ENCODE measurements at regions not wholly inside any gene's neighbourhood (a gene's known extent, or its start where the extent isn't known, plus 50 kb on each side); places are given as distances from the start of the nearest gene placed in this dataset.

DNA sequence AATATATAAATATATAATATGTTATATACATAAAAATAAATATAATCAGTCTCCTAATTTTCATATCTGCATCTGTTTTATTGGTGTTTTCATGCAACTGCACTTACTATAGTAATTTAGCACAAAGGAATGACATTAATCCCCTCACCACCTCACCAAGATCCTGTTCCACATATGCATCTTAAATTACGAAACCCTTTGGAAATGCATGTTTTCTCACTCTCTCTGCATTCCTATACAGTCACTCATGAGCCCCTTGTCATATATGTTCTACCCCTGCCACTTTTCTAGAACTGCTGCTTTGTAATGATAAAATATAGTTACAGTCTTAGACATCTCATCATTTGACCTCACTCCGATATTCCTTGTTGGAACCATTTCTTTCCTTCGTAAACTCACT, 728.7 kb upstream of the SLIT2 start:
- TF ChIP-seq EZH2phosphoT487 (IDR thresholded peaks at IDR 0.05; ENCODE audit: borderline replicate concordance, low read depth) (no peak), NFIC (IDR thresholded peaks at IDR 0.05; ENCODE audit: borderline replicate concordance) (no peak), JUND (IDR thresholded peaks at IDR 0.05) (no peak), MXI1 (IDR thresholded peaks at IDR 0.05; ENCODE audit: low read depth, low read length) (no peak)
- TF ChIP-seq, protein P1, sequence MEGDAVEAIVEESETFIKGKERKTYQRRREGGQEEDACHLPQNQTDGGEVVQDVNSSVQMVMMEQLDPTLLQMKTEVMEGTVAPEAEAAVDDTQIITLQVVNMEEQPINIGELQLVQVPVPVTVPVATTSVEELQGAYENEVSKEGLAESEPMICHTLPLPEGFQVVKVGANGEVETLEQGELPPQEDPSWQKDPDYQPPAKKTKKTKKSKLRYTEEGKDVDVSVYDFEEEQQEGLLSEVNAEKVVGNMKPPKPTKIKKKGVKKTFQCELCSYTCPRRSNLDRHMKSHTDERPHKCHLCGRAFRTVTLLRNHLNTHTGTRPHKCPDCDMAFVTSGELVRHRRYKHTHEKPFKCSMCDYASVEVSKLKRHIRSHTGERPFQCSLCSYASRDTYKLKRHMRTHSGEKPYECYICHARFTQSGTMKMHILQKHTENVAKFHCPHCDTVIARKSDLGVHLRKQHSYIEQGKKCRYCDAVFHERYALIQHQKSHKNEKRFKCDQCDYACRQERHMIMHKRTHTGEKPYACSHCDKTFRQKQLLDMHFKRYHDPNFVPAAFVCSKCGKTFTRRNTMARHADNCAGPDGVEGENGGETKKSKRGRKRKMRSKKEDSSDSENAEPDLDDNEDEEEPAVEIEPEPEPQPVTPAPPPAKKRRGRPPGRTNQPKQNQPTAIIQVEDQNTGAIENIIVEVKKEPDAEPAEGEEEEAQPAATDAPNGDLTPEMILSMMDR (IDR thresholded peaks at IDR 0.05): no peak
- TF ChIP-seq, protein P2, sequence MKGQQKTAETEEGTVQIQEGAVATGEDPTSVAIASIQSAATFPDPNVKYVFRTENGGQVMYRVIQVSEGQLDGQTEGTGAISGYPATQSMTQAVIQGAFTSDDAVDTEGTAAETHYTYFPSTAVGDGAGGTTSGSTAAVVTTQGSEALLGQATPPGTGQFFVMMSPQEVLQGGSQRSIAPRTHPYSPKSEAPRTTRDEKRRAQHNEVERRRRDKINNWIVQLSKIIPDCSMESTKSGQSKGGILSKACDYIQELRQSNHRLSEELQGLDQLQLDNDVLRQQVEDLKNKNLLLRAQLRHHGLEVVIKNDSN (IDR thresholded peaks at IDR 0.05; ENCODE audit: borderline replicate concordance, low read depth): no peak

All from SK-N-SH (cell line).